HEK293T (cell line): ENCODE measurements at regions not wholly inside any gene's neighbourhood (a gene's known extent, or its start where the extent isn't known, plus 50 kb on each side); places are given as distances from the start of the nearest gene placed in this dataset.

Experiments used
- ELF4 ChIP-seq: fragments of 450-650 bp; IDR thresholded peaks from 2 replicates; pipeline ENCODE4 v1.6.1; 2017; ENCODE audit warnings: antibody characterized with exemption
- FOXK2 ChIP-seq: fragments of 450-650 bp; IDR thresholded peaks from 2 replicates; pipeline ENCODE4 v1.6.1; 2016; ENCODE audit warnings: mild to moderate bottlenecking
- FOXM1 ChIP-seq: fragments of 450-650 bp; IDR thresholded peaks from 2 replicates; pipeline ENCODE4 v1.6.1; 2017; ENCODE audit warnings: mild to moderate bottlenecking, borderline replicate concordance
- L3MBTL2 ChIP-seq: fragments of 450-650 bp; conservative IDR thresholded peaks from 2 replicates; pipeline ENCODE4 v1.6.1; 2016; ENCODE audit warnings: mild to moderate bottlenecking
- NFRKB ChIP-seq: fragments of 450-650 bp; IDR thresholded peaks from 2 replicates; pipeline ENCODE4 v1.6.1; 2016; ENCODE audit warnings: mild to moderate bottlenecking, moderate library complexity
- SP1 ChIP-seq: fragments of 450-650 bp; IDR thresholded peaks from 2 replicates; pipeline ENCODE4 v1.6.1; 2017
- SUZ12 ChIP-seq: fragments of 450-650 bp; IDR thresholded peaks from 2 replicates; pipeline ENCODE4 v1.6.1; 2016; ENCODE audit warnings: mild to moderate bottlenecking
- TARDBP ChIP-seq: fragments of 450-650 bp; IDR thresholded peaks from 2 replicates; pipeline ENCODE4 v1.6.1; 2016

DNA sequence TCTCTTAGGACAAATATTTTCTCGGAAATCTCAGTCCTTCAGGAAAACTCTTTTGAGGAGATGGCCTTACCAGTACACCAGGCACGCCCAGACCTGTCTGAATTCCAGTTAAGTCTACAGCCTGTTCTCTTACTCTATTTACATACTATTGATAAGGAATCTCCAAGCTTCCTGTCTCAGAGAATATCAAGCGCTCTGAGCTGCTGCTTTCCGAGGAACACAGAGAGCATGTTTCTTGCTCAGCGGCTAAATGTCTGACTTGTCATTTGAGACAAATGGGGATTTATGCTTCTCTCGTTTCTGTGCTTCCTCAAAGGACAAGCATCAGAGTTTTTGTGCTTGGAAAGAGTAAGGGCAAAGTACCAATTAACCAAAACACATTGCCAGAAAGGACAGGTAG, 112.4 kb upstream of the CCDC54 start:
- no peak for TF ChIP-seq TARDBP
- TF ChIP-seq NFRKB: no peak
- no peak for TF ChIP-seq FOXM1
- TF ChIP-seq SUZ12: no peak
- no peak for TF ChIP-seq SP1
- TF ChIP-seq L3MBTL2: no peak
- TF ChIP-seq ELF4: no peak
- TF ChIP-seq FOXK2: no peak
